Duodenal mucosa (tissue), 2 donors: ENCODE measurements at regions not wholly inside any gene's neighbourhood (a gene's known extent, or its start where the extent isn't known, plus 50 kb on each side); places are given as distances from the start of the nearest gene placed in this dataset.

Experiments
- H3K27ac ChIP-seq: one replicate; pipeline ENCODE4 v1.7.0; 2013; ENCODE audit warnings: low read depth, low read length
- H3K27me3 ChIP-seq, 2 donors: one replicate each; pipeline ENCODE4 v1.7.0; 2013; ENCODE audit warnings: low read length in 2 of 2, control low read depth in 1 of 2; ENCODE audit not compliant: insufficient read depth in 2 of 2, control insufficient read depth in 1 of 2
- H3K36me3 ChIP-seq, 2 donors: one replicate each; pipeline ENCODE4 v1.7.0; 2013; ENCODE audit warnings: low read length in 2 of 2, control low read depth in 1 of 2; ENCODE audit not compliant: insufficient read depth in 2 of 2, control insufficient read depth in 1 of 2
- H3K4me1 ChIP-seq, 2 donors: one replicate each; pipeline ENCODE4 v1.7.0; 2013; ENCODE audit warnings: low read length in 2 of 2, control low read depth in 1 of 2; ENCODE audit not compliant: insufficient read depth in 2 of 2, control insufficient read depth in 1 of 2
- H3K4me3 ChIP-seq, 2 donors: one replicate each; pipeline ENCODE4 v1.7.0; 2013; ENCODE audit warnings: low read length in 2 of 2, low read depth in 1 of 2
- H3K9ac ChIP-seq, 2 donors: one replicate each; pipeline ENCODE4 v1.7.0; 2013; ENCODE audit warnings: low read length in 2 of 2, low read depth in 1 of 2
- H3K9me3 ChIP-seq, 2 donors: one replicate each; pipeline ENCODE4 v1.7.0; 2013; ENCODE audit warnings: low read length in 2 of 2, control low read depth in 1 of 2; ENCODE audit not compliant: control insufficient read depth in 1 of 2

DNA sequence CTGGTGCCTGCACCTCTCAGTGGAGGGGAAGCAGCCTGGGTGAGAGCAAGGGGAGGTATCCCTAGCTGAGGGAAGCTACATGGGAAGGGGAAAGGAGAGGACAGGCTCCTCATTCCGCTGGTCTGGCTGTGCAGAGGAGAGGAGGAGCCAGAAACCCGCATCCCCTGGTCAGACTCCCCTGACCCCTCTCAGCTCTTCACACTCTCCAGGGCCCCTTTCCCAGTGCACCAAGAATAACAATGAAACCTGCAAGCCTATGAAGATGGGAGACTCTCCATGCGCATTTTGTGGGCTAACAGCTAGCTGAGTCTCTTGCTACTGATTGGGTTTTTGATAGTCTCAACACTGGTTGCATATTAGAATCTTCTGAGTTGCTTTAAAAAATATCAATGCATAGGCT is 319.9 kb upstream of the COBL start:
- Histone ChIP-seq H3K27ac (no peak overlapping the region), H3K9ac (no peak overlapping the region), H3K9me3 (no peaks in the 10 kb centered on the region), H3K4me3 (no peak overlapping the region), H3K27me3 (no peaks in the 10 kb centered on the region), H3K4me1 (peaks cover 18 to 19% of the 10 kb centered on the region in 2 donors), H3K36me3 (no peaks in the 10 kb centered on the region)

DNA sequence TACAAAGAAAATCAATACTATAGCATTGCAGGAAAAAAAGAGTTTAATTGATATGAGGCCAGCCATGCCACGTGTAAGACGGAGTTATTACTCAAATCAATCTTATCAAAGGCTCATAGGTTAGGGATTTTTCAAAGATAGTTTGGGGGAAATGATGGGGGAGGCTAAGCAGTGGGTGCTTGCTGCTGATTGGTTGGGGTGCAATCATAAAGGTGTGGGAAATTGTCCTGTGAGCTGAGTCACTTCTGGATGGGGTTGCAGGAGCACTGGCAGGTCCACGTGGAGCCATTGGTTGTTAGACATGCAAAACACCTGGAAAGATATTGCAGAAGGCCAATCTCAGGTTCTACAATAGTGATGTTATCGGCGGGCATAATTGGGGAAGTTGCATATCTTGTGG is 319.2 kb upstream of the COBL start:
- Histone ChIP-seq H3K4me1 (peaks cover 12 to 15% of the 10 kb centered on the region in 2 donors), H3K36me3 (no peaks in the 10 kb centered on the region), H3K4me3 (no peak overlapping the region), H3K27ac (no peak overlapping the region), H3K9me3 (no peaks in the 10 kb centered on the region), H3K9ac (no peak overlapping the region), H3K27me3 (no peaks in the 10 kb centered on the region)

DNA sequence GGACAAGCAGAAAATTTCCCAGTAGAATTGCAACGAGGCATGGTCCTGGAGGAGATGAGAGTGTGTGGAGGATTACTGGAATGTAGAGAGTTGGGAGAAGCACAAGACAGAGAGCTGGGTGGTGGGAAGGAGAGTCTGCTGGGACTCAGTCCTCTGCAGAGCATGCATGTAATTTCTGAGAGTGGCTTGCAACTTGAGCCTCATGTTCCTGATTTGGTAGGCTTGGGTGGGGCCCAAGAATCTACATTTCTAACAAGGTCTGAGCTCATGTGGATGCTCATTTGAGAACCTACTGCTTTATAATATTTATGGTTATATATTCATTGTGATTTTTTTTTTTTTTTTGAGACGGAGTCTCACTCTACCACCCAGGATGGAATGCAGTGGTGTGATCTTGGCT is 317.9 kb upstream of the COBL start:
- H3K27me3 ChIP-seq: no peaks in the 10 kb centered on the region
- no peaks in the 10 kb centered on the region for H3K36me3 ChIP-seq
- no peak overlapping the region for H3K27ac ChIP-seq
- no peak overlapping the region for H3K4me3 ChIP-seq
- H3K9me3 ChIP-seq: no peaks in the 10 kb centered on the region
- H3K9ac ChIP-seq: no peak overlapping the region
- peaks cover 5 to 12% of the 10 kb centered on the region in 2 donors for H3K4me1 ChIP-seq

DNA sequence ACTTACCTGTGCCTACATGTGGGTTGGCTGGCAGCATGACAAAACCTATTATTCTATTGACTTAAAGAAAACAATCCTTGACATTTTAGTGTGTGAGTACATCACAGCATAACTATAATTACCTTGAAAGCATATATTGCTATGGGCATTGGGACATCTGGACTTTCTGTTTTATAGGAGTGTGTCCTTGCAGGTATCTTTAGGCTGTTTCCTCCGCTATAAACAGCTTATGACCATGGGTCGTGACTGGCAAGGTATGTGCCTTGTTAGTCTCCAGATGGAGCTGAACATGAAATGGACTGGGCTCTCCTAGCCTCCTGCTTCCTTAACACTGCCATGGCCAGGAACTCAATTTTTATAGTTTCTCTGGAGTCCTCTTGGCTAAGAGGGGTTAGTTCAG is 317.4 kb upstream of the COBL start:
- Histone ChIP-seq H3K36me3 (no peaks in the 10 kb centered on the region), H3K4me1 (peaks cover 5 to 12% of the 10 kb centered on the region in 2 donors), H3K4me3 (no peak overlapping the region), H3K27me3 (no peaks in the 10 kb centered on the region), H3K9me3 (no peaks in the 10 kb centered on the region), H3K27ac (no peak overlapping the region), H3K9ac (no peak overlapping the region)

DNA sequence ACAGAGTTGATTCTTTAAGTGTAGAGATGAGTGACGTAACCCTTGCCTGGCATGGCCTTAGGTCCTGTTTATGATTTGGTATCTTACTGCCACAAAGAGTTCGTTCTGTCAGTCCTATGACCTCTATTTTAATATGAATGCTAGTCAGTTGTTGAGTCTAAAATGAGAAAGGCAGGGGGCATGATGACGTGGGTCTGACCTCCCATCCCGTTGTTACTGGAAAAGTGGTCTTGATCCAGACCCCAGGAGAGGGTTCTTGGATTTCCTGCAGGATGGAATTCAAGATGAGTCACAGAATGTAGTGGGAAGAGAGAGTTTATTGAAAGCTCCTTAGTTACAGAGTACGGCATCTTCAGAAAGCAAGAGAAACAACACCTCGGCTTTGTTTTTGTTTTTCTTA is 317.0 kb upstream of the COBL start:
- Histone ChIP-seq H3K36me3 (no peaks in the 10 kb centered on the region), H3K4me3 (no peak overlapping the region), H3K4me1 (peaks cover 5 to 12% of the 10 kb centered on the region in 2 donors), H3K27ac (no peak overlapping the region), H3K9ac (no peak overlapping the region), H3K27me3 (no peaks in the 10 kb centered on the region), H3K9me3 (no peaks in the 10 kb centered on the region)

DNA sequence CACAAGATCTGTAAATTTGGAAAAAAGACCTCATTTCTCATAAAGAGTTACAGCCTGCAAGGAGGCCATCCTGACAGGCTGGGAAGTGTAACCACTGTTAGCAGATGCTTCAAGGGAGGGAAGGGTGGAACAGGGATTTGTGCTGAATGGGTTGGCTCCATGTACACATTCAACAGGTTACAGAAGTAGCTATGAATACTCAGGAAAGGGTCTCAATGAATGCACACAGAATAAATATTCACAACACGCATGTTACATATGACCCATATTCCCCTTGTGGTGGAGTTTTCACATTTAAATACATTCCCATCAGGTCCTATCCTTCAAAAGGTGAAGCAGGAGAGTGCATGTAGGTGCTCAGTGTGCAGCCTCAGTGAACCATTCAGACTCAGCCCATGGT is 316.4 kb upstream of the COBL start:
- no peaks in the 10 kb centered on the region for H3K27me3 ChIP-seq
- H3K9ac ChIP-seq: no peak overlapping the region
- H3K27ac ChIP-seq: no peak overlapping the region
- H3K4me1 ChIP-seq: peaks cover 5 to 12% of the 10 kb centered on the region in 2 donors
- no peaks in the 10 kb centered on the region for H3K36me3 ChIP-seq
- no peak overlapping the region for H3K4me3 ChIP-seq
- no peaks in the 10 kb centered on the region for H3K9me3 ChIP-seq

DNA sequence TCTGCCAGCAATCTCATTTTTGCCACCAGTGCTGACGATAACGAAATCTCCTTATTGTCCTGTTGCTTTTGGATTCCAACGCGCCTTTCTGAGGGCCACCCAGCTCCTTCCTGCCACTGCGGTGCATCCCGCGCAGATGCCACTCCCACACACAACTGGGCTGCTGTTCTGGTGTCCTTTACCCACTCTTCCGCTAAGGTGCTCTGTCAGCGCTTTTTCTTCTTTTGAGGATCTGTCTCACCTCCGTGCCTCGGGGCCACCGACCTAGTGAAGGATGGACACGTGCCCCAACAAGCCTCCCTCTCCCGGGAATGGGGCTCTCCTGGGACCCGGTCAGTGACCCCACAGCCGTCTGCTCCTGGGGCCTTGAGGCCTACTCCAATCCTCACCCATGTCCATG is 314.3 kb upstream of the COBL start:
- Histone ChIP-seq H3K27ac (no peak overlapping the region), H3K27me3 (no peaks in the 10 kb centered on the region), H3K9me3 (no peaks in the 10 kb centered on the region), H3K36me3 (no peaks in the 10 kb centered on the region), H3K9ac (no peak overlapping the region), H3K4me1 (peaks cover 5 to 6% of the 10 kb centered on the region in 2 donors), H3K4me3 (no peak overlapping the region)

DNA sequence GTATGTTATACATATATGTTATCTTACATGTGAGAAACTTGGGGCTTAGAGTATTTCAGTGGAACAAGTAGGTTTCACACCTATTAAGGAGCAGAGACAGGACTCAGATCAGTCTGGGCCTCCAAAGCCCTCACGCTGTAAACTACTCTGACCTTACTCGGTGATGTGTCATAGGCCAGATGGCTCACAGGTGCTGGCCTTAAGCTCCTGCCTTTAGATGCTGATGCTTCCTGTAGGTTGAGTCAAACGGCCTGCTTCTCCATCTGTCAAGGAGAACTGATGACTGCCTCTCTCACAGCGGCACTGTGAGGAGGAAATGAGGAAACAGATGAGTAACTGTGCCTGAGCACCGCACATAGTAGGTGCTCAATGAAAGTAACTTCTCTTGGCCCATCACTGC is 312.6 kb upstream of the COBL start:
- no peak overlapping the region for H3K9ac ChIP-seq
- H3K9me3 ChIP-seq: no peaks in the 10 kb centered on the region
- no peak overlapping the region for H3K4me3 ChIP-seq
- H3K27me3 ChIP-seq: no peaks in the 10 kb centered on the region
- no peaks in the 10 kb centered on the region for H3K36me3 ChIP-seq
- no peak overlapping the region for H3K27ac ChIP-seq
- H3K4me1 ChIP-seq: no peaks in the 10 kb centered on the region

DNA sequence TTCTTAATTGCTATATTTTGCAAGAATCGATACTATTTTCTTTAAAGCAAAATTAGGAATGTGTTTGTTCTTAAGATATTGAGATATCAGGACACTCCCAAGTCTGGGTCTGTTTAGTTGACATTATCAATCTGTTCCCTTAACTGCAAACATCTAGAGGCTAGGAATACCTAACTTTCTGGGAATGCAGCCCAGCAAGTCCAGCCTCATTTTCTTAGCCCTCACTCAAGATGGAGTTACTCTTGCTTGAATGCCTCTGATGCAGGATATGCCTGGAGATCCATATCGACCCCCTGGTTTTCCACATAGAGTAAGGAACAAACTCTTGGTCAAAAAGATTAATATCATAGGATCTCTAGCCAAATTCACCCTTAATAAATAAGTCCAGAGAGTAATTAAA is 305.3 kb upstream of the COBL start:
- no peak overlapping the region for H3K9ac ChIP-seq
- no peaks in the 10 kb centered on the region for H3K27me3 ChIP-seq
- no peak overlapping the region for H3K27ac ChIP-seq
- no peaks in the 10 kb centered on the region for H3K4me1 ChIP-seq
- no peaks in the 10 kb centered on the region for H3K9me3 ChIP-seq
- H3K36me3 ChIP-seq: no peaks in the 10 kb centered on the region
- no peak overlapping the region for H3K4me3 ChIP-seq

DNA sequence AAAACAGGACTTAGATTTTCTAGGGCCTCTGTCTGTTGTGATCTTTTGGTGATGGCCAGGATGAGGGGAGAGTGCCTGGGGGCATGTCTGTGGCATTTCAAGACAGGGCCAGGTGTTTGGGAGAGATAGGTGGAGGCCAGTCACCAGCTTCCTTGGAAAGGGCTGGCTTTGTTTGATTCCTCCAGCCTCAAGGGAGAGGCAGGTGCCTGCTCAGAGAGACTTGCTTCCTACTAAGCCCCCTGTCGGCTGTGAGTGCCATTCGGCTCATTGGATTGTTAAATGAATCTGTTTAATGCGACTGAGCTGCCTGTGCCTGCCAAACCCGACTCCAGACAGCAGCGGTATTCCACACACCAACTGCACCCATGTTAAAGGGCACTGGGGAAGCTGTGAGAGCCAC is 304.1 kb upstream of the COBL start:
- no peaks in the 10 kb centered on the region for H3K9me3 ChIP-seq
- H3K4me3 ChIP-seq: no peak overlapping the region
- H3K9ac ChIP-seq: no peak overlapping the region
- no peaks in the 10 kb centered on the region for H3K36me3 ChIP-seq
- no peaks in the 10 kb centered on the region for H3K4me1 ChIP-seq
- no peak overlapping the region for H3K27ac ChIP-seq
- H3K27me3 ChIP-seq: no peaks in the 10 kb centered on the region

DNA sequence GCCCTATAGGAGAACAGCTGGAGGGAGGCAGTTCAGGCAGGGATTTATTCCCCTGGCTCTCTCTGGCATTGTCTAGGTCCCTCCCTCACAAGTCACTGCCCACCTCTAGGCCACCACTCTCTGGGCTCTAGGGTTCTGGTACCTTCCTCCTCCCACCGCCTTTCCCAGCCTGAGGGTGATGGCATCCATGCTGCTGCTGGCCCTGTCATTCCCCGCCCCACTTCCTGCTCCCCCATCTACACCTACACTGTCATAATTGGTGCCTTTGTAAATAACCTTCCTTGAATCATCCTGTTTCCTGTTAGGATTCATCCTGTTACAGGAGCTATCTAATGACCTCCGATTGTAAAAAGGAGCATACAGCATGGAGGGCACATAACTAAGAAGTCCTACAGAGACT is 303.3 kb upstream of the COBL start:
- Histone ChIP-seq H3K36me3 (no peaks in the 10 kb centered on the region), H3K4me1 (peaks cover 0 to 3% of the 10 kb centered on the region in 2 donors), H3K27me3 (no peaks in the 10 kb centered on the region), H3K27ac (no peak overlapping the region), H3K4me3 (no peak overlapping the region), H3K9ac (no peak overlapping the region), H3K9me3 (no peaks in the 10 kb centered on the region)
